ENCODE measurements at regions not wholly inside any gene's neighbourhood (a gene's known extent, or its start where the extent isn't known, plus 50 kb on each side); places are given as distances from the start of the nearest gene placed in this dataset.

- H3K4me1 ChIP-seq: no peaks in the 10 kb centered on the region
- DNase-seq: no peak
Observed at GRCh38 chr11:90512846-90513245, 290.0 kb upstream of the CHORDC1 start.

GRCh38 chr11:90510839-90511238 is 288.0 kb upstream of the CHORDC1 start:
- no peak for DNase-seq
- Histone ChIP-seq H3K27ac (no peak overlapping the region), H3K4me3 (no peak overlapping the region), H3K4me1 (no peaks in the 10 kb centered on the region), H3K27me3 (no peaks in the 10 kb centered on the region), H3K36me3 (no peaks in the 10 kb centered on the region), H3K9me3 (no peaks in the 10 kb centered on the region)
- TF ChIP-seq POLR2A (IDR thresholded peaks at IDR 0.05) (no peak), CTCF (IDR thresholded peaks at IDR 0.05) (no peak), EP300 (IDR thresholded peaks at IDR 0.05) (no peak), POLR2AphosphoS5 (IDR thresholded peaks at IDR 0.05) (no peak)
- ATAC-seq (ENCODE audit: low FRiP score in 2 of 2): no peak
- 94% methylated on average over 5 of the region's 5 CpGs for WGBS, 2 donors

More at GRCh38 chr11:90512846-90513245, 290.0 kb upstream of the CHORDC1 start:
- no peak overlapping the region for H3K4me3 ChIP-seq
- TF ChIP-seq EP300 (IDR thresholded peaks at IDR 0.05) (no peak), POLR2A (IDR thresholded peaks at IDR 0.05) (no peak), CTCF (IDR thresholded peaks at IDR 0.05) (no peak), POLR2AphosphoS5 (IDR thresholded peaks at IDR 0.05) (no peak)
- no peaks in the 10 kb centered on the region for H3K36me3 ChIP-seq
- ATAC-seq (ENCODE audit: low FRiP score in 2 of 2): no peak
- H3K27ac ChIP-seq: no peak overlapping the region
- no peaks in the 10 kb centered on the region for H3K27me3 ChIP-seq
- no peaks in the 10 kb centered on the region for H3K9me3 ChIP-seq

- Histone ChIP-seq H3K4me1 (no peaks in the 10 kb centered on the region), H3K9me3 (no peaks in the 10 kb centered on the region), H3K27ac (no peak overlapping the region), H3K36me3 (no peaks in the 10 kb centered on the region), H3K4me3 (no peak overlapping the region), H3K27me3 (no peaks in the 10 kb centered on the region)
- TF ChIP-seq CTCF (IDR thresholded peaks at IDR 0.05): no peak
- no peak for TF ChIP-seq POLR2A (IDR thresholded peaks at IDR 0.05)
- TF ChIP-seq EP300 (IDR thresholded peaks at IDR 0.05): no peak
- TF ChIP-seq POLR2AphosphoS5 (IDR thresholded peaks at IDR 0.05): no peak
- 77 to 82% methylated on average over 5 of the region's 5 CpGs for WGBS, 2 donors
- no peak for ATAC-seq (ENCODE audit: low FRiP score in 2 of 2)
- DNase-seq: no peak
Observed at GRCh38 chr11:90500922-90501568, 278.2 kb upstream of the CHORDC1 start.

- DNase-seq (no peak), ATAC-seq (ENCODE audit: low FRiP score in 2 of 2) (no peak)
- 100% methylated on average over 1 of the region's 1 CpG for WGBS, 2 donors
- Histone ChIP-seq H3K36me3 (no peaks in the 10 kb centered on the region), H3K27ac (no peak overlapping the region), H3K4me1 (no peaks in the 10 kb centered on the region), H3K4me3 (no peak overlapping the region), H3K9me3 (no peaks in the 10 kb centered on the region), H3K27me3 (no peaks in the 10 kb centered on the region)
- no peak for TF ChIP-seq CTCF (IDR thresholded peaks at IDR 0.05)
- TF ChIP-seq POLR2A (IDR thresholded peaks at IDR 0.05): no peak
- no peak for TF ChIP-seq POLR2AphosphoS5 (IDR thresholded peaks at IDR 0.05)
- no peak for TF ChIP-seq EP300 (IDR thresholded peaks at IDR 0.05)
Observed at GRCh38 chr11:90496722-90497121, 273.9 kb upstream of the CHORDC1 start.

- Histone ChIP-seq H3K36me3 (no peaks in the 10 kb centered on the region), H3K4me1 (no peaks in the 10 kb centered on the region), H3K4me3 (no peak overlapping the region), H3K27ac (no peak overlapping the region), H3K27me3 (no peaks in the 10 kb centered on the region), H3K9me3 (no peaks in the 10 kb centered on the region)
- DNase-seq: no peak
- TF ChIP-seq POLR2A (IDR thresholded peaks at IDR 0.05): no peak
- no peak for TF ChIP-seq POLR2AphosphoS5 (IDR thresholded peaks at IDR 0.05)
- no peak for ATAC-seq (ENCODE audit: low FRiP score in 2 of 2)
Observed at GRCh38 chr11:90493379-90493778, 270.5 kb upstream of the CHORDC1 start.
